MM.1S (cell line): ENCODE measurements at regions not wholly inside any gene's neighbourhood (a gene's known extent, or its start where the extent isn't known, plus 50 kb on each side); places are given as distances from the start of the nearest gene placed in this dataset.

Source experiments
- CTCF ChIP-seq: fragments of 300-600 bp; sonication (generic); IDR thresholded peaks from 2 replicates; pipeline ENCODE4 v1.5.1; 2016; ENCODE audit warnings: antibody characterized with exemption, low read length, mixed read lengths
- EZH2 ChIP-seq: fragments of 300-600 bp; sonication (generic); optimal IDR thresholded peaks from 2 replicates; pipeline ENCODE3; 2017; ENCODE audit warnings: low read depth, mild to moderate bottlenecking, antibody characterized with exemption, low read length, mixed read lengths
- EZH2phosphoT487 ChIP-seq: fragments of 300-600 bp; sonication (generic); IDR thresholded peaks from 2 replicates; pipeline ENCODE4 v1.6.1; 2018; ENCODE audit warnings: antibody characterized with exemption, low read length

- TF ChIP-seq CTCF (no peak), EZH2 (no peak), EZH2phosphoT487 (no peak)
Observed at GRCh38 chr13:30078059-30078458, 227.6 kb upstream of the UBL3 start.
